ENCODE measurements at regions not wholly inside any gene's neighbourhood (a gene's known extent, or its start where the extent isn't known, plus 50 kb on each side); places are given as distances from the start of the nearest gene placed in this dataset.

- TF ChIP-seq YY1 (IDR thresholded peaks at IDR 0.05; ENCODE audit: low read depth, low read length), result peak; percentile 96
- no peak for TF ChIP-seq SAP30 (IDR thresholded peaks at IDR 0.05; ENCODE audit: insufficient read depth, insufficient replicate concordance, low read length)
- no peak for TF ChIP-seq SP2 (IDR thresholded peaks at IDR 0.05; ENCODE audit: low read length)
- peak; percentile 87 for TF ChIP-seq MAX (IDR thresholded peaks at IDR 0.05)
- no peak for TF ChIP-seq CBX5 (IDR thresholded peaks at IDR 0.05; ENCODE audit: low read depth, low read length)
- no peak for TF ChIP-seq POU5F1 (IDR thresholded peaks at IDR 0.05; ENCODE audit: low read depth, low read length)
- no peak for TF ChIP-seq EGR1 (IDR thresholded peaks at IDR 0.05; ENCODE audit: borderline replicate concordance, low read depth, low read length)
- TF ChIP-seq JUND (IDR thresholded peaks at IDR 0.05; ENCODE audit: low read length), result no peak
- 0 out of 2 replicates have a peak, but pooled peaks have one; percentile 17 for TF ChIP-seq TAF1 (IDR thresholded peaks at IDR 0.05; ENCODE audit: low read depth, low read length)
- peak; percentile 69; the same call in 1 of the 2 replicates for TF ChIP-seq POLR2AphosphoS5 (IDR thresholded peaks at IDR 0.05; ENCODE audit: low read depth, low read length)
- no peak for TF ChIP-seq BRCA1 (IDR thresholded peaks at IDR 0.05; ENCODE audit: low read depth, low read length)
- no peak for TF ChIP-seq JUN (IDR thresholded peaks at IDR 0.05; ENCODE audit: low read depth, low read length)
- no peak for TF ChIP-seq USF2 (IDR thresholded peaks at IDR 0.05; ENCODE audit: low read length)
- TF ChIP-seq GABPA (IDR thresholded peaks at IDR 0.05; ENCODE audit: borderline replicate concordance, insufficient read depth, low read length), result no peak
- no peak for TF ChIP-seq SRF (IDR thresholded peaks at IDR 0.05; ENCODE audit: low read depth, low read length)
- no peak for TF ChIP-seq SIRT6 (IDR thresholded peaks at IDR 0.05; ENCODE audit: low read length)
- no peak for TF ChIP-seq POLR2A (IDR thresholded peaks at IDR 0.05; ENCODE audit: control extremely low read depth in 1 of 2, low read depth in 2 of 2, low read length in 2 of 2)
- TF ChIP-seq ZNF274 (IDR thresholded peaks at IDR 0.05; ENCODE audit: borderline replicate concordance, extremely low read depth, low read length), result no peak
- no peak for TF ChIP-seq TEAD4 (IDR thresholded peaks at IDR 0.05; ENCODE audit: low read depth, low read length)
- TF ChIP-seq PHF8 (conservative IDR thresholded peaks at IDR 0.05; ENCODE audit: low read depth, low read length), result no peak
- TF ChIP-seq RFX5 (IDR thresholded peaks at IDR 0.05; ENCODE audit: borderline replicate concordance, low read depth, low read length), result no peak
- TF ChIP-seq CTBP2 (IDR thresholded peaks at IDR 0.05; ENCODE audit: borderline replicate concordance, insufficient read depth, insufficient read length, low read length), result peak; percentile 64
- no peak for TF ChIP-seq NRF1 (IDR thresholded peaks at IDR 0.05; ENCODE audit: low read depth, low read length)
- TF ChIP-seq TCF12 (IDR thresholded peaks at IDR 0.05; ENCODE audit: low read depth, low read length), result peak; percentile 97
- peak in 1 of 2 experiments; percentile 62; a peak in 1 of 4 replicates for TF ChIP-seq SIN3A (conservative IDR thresholded peaks at IDR 0.05 in 1 of 2, IDR thresholded peaks at IDR 0.05 in 1 of 2; ENCODE audit: low read depth in 1 of 2, low read length in 2 of 2)
Observed at GRCh38 chr3:63015614-63016309, 140.5 kb upstream of the CADPS start (continued).
